Erythroblast (primary cell): ENCODE measurements at regions not wholly inside any gene's neighbourhood (a gene's known extent, or its start where the extent isn't known, plus 50 kb on each side); places are given as distances from the start of the nearest gene placed in this dataset.

ENCODE experiments used
- DNase-seq, 2 experiments: peaks; one replicate each; lab custom pipeline; 2025; lab: John Stamatoyannopoulos, UW
- GATA1 ChIP-seq: IDR thresholded peaks from 2 replicates; pipeline ENCODE4 v1.6.1; 2011; ENCODE audit warnings: low read depth, mild to moderate bottlenecking, control low read depth, low read length, moderate library complexity
- POLR2A ChIP-seq: IDR thresholded peaks from 2 replicates; pipeline ENCODE4 v1.6.1; 2011; ENCODE audit warnings: mild to moderate bottlenecking, low read length

DNA sequence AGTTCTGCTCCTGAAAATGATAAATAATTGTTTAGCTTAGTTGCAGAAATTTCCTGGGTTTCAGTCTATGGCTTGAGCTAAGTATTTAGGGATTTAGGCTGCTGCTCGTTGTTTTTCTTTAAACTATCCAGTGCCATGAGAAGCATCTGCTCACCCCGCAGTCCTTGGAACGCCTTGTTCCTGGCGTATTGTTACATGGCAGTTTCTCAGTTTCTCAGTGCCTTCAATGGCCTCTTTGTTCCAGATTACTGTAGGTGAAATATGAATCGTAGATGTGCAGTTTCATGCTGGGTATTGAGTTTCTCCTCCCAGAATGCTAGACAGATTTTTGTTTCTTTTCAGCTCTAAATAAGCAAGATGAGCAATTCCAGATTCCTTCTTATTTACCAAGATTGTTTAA lies 269.5 kb upstream of the GBE1 start:
- TF ChIP-seq POLR2A (no peak), GATA1 (no peak)

DNA sequence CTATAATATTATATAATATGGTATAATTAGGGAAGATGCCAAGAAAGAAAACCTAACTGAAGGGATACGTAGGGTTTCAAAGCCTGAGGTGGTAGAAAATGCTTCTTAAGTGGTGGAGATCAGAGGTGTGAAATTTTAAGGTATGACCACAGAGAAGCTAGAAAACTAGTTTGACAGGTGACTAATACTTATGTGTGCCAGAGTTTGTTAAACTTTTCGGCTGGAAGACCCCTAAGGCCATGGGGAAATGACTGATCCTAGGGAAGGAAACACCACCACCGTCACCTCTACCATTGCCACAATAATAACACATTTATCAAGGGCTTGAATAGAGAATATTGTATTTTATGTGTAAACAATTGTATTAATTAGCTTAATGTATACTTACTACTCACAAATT lies 261.4 kb upstream of the GBE1 start:
- TF ChIP-seq POLR2A: no peak
- TF ChIP-seq GATA1: no peak
- DNase-seq: no peak

More for the DNA sequence above, 269.5 kb upstream of the GBE1 start:
- no peak for DNase-seq

DNA sequence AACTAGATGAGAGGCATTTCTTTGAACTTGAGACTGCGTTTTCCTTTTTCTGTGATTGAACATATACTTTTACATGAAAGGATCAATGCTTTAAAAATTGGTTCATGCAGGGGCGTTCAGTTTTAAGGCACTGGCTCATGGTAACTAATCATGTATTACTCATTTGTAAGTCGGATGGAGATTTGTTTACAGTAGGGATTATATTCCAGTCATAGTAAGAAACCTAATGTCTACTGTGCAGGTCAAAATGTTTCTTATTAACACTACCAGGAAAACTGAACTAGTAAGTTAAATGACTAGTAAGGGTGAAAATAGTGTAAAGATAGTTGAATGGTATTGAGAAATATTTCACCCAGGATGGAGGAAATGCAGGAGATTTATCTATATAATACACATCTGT lies 258.8 kb upstream of the GBE1 start:
- DNase-seq: no peak
- TF ChIP-seq POLR2A (no peak), GATA1 (no peak)

DNA sequence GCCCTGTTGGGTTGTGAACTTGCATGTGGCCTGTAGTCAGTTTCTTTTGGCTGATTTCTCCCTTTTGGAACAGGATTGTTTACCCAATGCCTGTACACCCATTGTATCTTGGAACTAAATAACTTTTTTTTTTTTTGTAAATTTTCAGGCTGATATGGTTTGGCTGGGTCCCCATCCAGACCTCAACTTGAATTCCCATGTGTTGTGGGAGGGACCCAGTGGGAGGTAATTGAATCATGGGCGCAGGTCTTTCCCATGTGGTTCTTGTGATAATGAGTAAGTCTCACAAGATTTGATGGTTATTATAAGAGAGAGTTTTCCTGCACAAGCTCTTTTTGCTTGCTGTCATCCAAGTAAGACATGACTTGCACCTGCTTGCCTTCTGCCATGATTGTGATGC lies 253.8 kb upstream of the GBE1 start:
- DNase-seq: no peak
- TF ChIP-seq POLR2A: no peak
- TF ChIP-seq GATA1: no peak

DNA sequence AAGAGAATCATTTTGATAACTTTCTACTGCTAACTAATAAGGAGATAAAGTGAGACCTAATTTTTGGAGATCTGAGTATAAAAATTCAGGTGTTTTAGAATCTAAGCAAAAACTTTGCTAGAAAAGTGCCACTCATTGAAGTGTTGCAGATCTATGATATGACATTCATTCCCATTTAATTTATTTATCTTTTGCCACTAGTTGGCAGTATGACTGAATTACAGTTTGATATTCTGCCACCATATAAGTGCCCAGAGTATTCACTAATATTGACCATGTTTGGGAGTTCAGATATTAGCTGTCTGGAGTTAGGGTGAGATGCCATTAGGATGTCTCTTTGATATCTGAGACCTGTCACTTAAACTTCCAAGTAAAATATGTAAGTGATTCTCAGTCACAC lies 251.3 kb upstream of the GBE1 start:
- DNase-seq: no peak
- TF ChIP-seq GATA1 (no peak), POLR2A (no peak)

DNA sequence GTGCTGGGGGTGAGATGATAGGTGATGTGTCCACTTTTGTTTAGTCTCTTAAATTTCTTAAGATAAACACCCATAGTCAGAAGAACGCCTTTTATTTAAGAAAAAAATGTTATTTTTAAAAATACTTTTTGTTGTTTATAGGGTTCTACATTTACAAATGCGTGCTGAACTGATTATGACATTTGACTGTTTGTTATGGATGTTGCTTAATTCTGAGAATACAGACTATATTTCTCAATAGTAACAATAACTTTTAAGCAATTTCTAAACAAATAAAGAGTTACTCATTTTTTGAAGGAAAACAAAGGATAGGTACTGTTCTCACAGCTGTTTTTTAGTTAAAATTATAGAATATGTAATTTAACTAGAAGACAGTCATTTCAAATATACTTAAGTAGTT lies 249.9 kb upstream of the GBE1 start:
- DNase-seq: no peak

DNA sequence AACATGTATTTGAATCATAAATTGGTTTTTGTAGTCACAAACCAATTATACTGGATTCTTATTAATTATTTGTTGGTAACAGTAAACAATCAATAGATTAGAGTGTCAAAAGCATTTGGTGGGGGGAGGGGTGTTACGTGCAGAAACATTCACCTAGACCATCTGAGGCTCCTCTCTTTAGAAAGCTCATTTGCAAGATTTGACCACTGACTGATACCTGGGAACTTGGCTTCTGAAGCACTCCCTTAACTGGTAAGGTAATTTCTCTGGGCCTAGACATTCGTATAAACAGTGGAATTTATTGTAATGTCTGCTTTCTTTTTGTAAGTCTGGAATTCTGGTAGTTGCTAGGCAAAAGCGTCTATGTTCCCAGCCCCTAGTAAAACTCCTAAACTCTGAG lies 243.8 kb upstream of the GBE1 start:
- TF ChIP-seq POLR2A (no peak), GATA1 (no peak)
- DNase-seq: no peak

More for the DNA sequence above, 249.9 kb upstream of the GBE1 start:
- TF ChIP-seq GATA1: no peak
- TF ChIP-seq POLR2A: no peak

DNA sequence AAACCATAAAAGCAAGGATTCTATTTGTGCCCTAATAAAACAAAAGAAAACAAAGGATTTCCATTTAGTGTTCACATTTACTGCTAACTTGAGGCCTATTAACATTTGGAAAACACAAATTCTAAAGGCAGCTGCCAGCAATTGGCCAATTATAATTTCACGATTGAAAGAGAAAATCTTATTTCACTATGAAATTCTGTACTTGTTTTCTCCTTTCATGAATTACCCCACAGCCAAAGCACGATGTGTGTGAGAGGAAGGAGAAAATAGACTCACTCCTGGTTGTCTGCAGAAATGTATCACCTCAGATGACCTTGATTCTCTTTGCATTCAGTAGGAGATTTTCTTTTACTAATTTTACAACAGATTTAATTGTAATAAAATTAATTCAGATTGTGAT lies 242.8 kb upstream of the GBE1 start:
- DNase-seq: no peak
- TF ChIP-seq POLR2A (no peak), GATA1 (no peak)

DNA sequence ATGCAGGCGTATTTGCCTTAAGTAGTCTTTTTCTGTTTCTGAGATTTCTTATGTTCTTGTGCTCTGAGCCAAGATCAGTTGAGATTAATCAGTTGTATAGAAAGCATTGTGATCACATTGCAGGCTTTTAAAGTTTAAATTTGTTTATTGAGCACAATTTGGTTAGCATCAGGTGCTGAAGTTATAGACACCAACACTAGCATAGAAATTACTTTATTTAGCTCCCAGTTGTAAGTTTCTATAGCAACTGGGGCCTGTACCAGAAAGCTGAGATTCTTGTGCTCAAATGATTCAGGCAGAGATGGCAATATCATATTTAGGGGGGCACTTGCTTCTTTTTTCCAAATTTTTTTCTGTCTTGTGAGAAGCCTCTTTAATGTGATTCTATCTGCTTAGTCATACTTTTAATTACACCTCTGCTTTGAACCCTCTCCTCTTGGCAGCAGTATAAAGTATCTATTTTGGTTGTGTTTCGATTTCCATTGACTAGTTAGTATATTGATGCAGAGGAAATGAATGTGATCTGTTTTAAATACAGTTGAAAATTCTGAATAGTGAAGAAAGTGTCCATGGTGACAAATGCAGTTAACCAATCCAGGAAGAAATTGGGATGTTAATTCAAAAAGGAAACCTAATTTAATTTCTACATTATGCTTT lies 241.7 kb upstream of the GBE1 start:
- no peak for DNase-seq
- TF ChIP-seq GATA1 (no peak), POLR2A (no peak)

DNA sequence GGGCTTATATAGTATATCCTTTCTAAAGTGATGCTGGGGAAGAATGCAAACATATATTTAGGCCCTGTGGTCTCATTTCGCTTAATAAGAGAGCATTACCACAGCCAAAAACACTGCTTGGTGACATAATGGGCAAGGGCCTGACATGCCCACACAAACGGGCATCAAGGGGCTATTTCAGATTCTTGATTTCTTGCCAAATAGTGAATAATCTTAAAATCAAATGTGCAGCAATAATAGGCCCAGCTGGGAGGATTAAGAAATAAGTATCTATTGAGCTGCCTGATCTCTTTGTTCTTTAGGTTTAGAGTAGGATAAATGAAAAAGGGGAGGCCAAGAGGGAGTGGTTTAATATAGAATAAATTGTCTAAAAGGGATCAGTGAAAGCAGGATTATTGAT lies 241.0 kb upstream of the GBE1 start:
- DNase-seq: no peak
- TF ChIP-seq GATA1: no peak
- no peak for TF ChIP-seq POLR2A

DNA sequence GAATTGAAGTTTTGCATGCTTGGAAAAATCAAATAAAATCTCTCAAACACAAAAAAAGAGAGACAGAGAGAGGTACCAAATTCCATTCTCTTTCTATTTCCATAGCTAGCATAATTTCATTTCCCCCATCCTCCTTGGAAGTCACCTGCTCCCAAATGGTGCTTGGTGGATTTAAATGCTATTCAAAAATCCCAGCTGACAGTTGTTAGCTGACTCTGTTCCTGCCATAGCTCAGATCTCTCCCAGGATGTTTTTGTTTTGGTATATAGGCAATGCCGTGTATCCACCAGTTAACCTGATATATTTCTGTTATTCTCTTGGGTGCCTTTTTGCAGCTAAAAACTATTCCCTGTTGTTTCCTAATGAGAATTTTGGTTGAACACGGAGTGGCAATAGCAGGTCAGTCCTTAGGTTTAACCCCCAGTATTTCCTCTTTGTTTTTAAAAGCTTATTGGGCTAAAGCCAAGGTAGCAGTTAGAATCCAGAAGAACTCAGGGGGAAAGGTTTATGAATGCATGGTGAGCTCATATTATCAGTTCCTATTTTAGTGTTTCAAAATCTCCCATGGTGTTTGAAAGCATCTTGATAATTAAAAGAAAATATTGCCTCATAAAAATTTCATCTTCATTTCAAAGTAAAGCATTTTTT lies 240.0 kb upstream of the GBE1 start:
- TF ChIP-seq GATA1: no peak
- no peak for TF ChIP-seq POLR2A
- DNase-seq: no peak

DNA sequence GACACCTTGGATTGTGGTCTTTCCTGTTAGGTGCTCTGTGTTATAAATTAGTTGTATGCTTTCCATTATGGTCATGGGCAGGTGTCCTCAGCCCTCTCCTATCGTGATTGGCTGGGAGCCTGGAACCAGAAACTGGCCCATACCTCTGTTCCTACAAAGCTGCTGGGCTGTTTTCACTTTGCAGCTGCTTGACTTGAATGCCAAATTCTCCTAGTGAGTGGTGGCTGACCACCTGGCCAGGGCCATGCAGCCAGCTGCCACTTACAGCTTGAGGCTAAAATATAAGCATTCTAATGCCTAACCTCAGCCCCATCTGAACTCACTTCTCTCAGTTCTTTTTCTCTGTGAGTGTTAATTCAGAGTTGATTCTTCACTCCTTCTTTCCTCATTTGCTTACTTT lies 239.3 kb upstream of the GBE1 start:
- no peak for DNase-seq
- TF ChIP-seq POLR2A (no peak), GATA1 (no peak)

DNA sequence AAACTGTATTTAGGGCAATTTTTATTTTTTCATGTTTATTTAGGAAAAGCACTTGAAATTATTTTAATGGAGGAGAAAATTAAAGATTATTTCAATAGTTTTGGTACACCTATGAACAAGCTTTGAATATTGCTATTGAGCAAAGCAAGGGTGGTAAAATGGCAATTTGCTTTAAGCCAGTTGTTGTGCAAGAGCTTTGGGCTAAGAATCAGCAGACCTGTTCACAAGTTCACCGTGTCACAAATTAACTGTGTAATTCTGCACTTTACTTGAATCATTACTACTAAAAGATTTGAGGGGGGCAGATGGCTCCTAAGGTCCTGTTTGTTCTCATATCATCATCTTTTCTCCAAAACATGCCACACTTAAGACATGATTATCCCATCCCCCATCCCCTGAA lies 238.9 kb upstream of the GBE1 start:
- DNase-seq: no peak
- no peak for TF ChIP-seq GATA1

DNA sequence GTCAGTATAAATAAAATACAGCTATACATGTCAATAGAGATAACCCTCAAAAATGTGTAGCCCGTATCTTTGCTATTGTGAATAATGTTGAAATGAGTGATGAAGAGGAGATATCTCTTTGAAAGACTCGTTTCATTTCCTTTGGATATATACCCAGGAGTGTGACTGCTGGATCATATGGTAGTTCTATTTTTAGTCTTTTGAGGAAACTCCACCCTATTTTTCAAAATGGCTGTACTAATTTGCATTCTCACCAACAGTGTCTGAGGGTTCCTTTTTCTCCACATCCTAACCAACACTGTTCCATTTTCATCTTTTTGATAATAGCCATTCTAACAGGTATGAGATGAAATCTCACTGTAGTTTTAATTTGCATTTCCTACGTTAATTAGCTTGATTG lies 237.5 kb upstream of the GBE1 start:
- no peak for TF ChIP-seq POLR2A
- DNase-seq: no peak

DNA sequence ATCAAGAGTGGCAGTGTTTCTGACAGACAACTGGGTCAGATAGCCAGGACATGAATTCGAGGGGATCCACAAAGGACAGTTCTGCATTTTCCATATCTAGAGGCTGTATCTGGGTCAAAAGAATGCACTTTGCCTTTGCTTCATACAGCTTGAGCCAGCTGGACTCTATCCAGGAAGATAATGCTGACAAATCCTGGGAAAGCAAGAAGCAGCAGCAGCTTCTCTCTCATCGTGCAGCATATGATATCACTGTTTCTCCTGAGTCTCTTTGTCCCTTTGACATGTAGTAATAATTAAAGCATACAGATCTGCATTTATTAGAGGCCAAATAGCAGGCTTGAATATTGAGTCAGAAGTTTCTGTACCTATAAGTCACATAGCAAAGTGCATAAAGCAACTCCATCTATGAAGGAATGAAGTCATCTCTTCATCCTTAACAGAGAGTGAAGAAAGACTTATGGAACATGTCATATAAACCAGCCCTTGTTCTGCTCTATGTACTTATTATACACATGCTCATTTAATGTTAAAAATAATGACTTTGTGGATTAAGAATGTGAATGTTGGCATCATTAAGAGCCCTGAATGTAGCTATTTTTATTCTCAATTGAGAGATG lies 236.8 kb upstream of the GBE1 start:
- no peak for TF ChIP-seq GATA1
- no peak for TF ChIP-seq POLR2A
- no peak for DNase-seq

DNA sequence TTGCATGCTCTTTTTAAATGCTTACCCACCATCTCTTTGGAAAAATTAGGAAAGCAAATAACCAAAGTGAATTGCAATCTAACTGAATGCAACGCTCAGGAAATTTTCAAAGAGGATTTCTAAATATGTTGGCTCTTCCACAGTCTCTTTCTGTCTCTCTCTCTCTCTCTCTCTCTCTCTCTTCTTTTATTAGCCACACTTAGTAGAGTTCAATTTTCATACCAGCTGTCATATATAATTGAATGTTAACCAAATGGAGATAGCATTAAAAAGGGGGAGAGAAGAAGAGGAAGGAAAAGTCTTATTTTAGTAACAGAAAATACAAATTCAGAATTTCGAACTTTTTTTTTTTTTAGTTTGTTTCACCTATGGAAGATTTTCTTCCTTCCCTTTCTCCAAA lies 235.9 kb upstream of the GBE1 start:
- TF ChIP-seq POLR2A (no peak), GATA1 (no peak)
- DNase-seq: no peak
